IPS-20b (cell line): ENCODE measurements at regions not wholly inside any gene's neighbourhood (a gene's known extent, or its start where the extent isn't known, plus 50 kb on each side); places are given as distances from the start of the nearest gene placed in this dataset.

Experiments
- H3K27ac ChIP-seq: one replicate; pipeline ENCODE4 v1.5.1; 2013; ENCODE audit warnings: low read length
- H3K27me3 ChIP-seq: 2 replicates; pipeline ENCODE4 v1.6.1; 2013; ENCODE audit warnings: mild to moderate bottlenecking, low read length, inconsistent platforms; ENCODE audit not compliant: insufficient read depth
- H3K36me3 ChIP-seq: 2 replicates; pipeline ENCODE4 v1.6.1; 2013; ENCODE audit warnings: low read depth, mild to moderate bottlenecking, inconsistent platforms, low read length, moderate library complexity; ENCODE audit not compliant: insufficient read depth
- H3K4me1 ChIP-seq: 2 replicates; pipeline ENCODE4 v1.6.1; 2013; ENCODE audit warnings: mild to moderate bottlenecking, control low read depth, inconsistent platforms, low read length, moderate library complexity; ENCODE audit not compliant: insufficient read depth
- H3K4me3 ChIP-seq: 2 replicates; pipeline ENCODE4 v1.5.1; 2013; ENCODE audit warnings: mild to moderate bottlenecking, low read length, inconsistent platforms
- H3K9ac ChIP-seq: 2 replicates; pipeline ENCODE4 v1.6.1; 2013; ENCODE audit warnings: low read depth, mild to moderate bottlenecking, inconsistent platforms, low read length, moderate library complexity
- H3K9me3 ChIP-seq: 2 replicates; pipeline ENCODE4 v1.6.1; 2013; ENCODE audit warnings: mild to moderate bottlenecking, low read depth, low read length, inconsistent platforms; ENCODE audit not compliant: insufficient read depth

DNA sequence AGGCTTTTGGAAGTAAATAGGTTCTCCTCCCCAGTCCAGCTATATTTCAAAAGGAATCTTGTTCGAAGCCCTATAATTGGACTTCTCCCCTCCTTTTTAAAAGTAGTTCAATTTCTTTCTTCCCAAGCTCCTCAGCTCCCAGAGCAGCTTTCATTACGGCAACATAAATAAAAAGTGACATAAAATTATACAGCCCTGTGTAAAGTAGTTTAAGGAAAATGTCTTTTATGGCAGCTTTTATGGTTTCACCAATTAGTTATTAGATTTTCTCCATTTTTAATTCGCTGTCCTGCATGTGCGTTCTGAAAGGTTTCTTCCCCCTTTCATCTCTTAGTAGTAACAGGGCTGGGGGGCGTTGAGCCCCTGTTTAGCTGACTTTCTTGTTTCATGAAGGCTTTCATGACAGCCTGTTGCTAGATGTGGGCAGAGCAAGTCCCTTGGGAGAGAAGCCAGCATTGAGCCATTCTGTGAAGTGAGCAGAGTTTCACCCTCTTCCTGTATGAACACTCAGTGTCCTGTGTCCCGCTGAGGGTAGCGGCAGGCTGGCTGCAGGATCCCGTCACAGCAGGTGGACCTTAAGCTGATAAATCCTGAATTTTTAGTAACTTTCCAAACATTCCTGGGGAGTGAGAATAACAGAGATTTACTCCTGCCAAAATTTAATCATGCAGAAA, 229.7 kb upstream of the SPRED2 start:
- Histone ChIP-seq H3K4me3 (no peak overlapping the region), H3K4me1 (no peaks in the 10 kb centered on the region)

GRCh38 chr2:65660340-65660739, 227.9 kb upstream of the SPRED2 start:
- Histone ChIP-seq H3K4me1 (no peaks in the 10 kb centered on the region), H3K27ac (no peak overlapping the region)

More for the DNA sequence above, 229.7 kb upstream of the SPRED2 start:
- H3K27me3 ChIP-seq, result no peaks in the 10 kb centered on the region
- no peak overlapping the region for H3K27ac ChIP-seq
- no peak overlapping the region for H3K9ac ChIP-seq
- H3K36me3 ChIP-seq, result no peaks in the 10 kb centered on the region
- H3K9me3 ChIP-seq, result no peaks in the 10 kb centered on the region

DNA sequence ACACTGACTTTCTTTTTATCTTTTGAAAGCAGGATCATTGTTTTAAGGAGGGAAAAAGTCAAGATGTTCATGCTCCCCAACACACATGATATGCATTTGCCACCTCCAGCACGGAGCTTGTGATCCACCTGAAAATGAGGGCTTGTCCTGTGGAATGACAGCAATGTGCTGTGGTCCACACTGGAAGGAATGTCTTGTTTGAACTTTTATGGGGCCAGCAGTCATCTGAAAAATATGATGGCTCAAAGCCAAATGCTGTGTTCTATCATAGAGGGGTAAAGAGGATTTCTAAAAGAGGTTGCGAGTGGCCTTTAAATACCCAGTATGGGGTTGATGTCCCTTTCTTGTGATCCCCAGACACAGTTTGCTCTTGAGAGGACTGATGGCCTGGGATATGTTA, 226.5 kb upstream of the SPRED2 start:
- Histone ChIP-seq H3K4me3 (no peak overlapping the region), H3K27me3 (no peaks in the 10 kb centered on the region), H3K9ac (no peak overlapping the region), H3K27ac (no peak overlapping the region), H3K4me1 (no peaks in the 10 kb centered on the region), H3K36me3 (no peaks in the 10 kb centered on the region), H3K9me3 (no peaks in the 10 kb centered on the region)

More at GRCh38 chr2:65660340-65660739, 227.9 kb upstream of the SPRED2 start:
- Histone ChIP-seq H3K9me3 (no peaks in the 10 kb centered on the region), H3K9ac (no peak overlapping the region), H3K27me3 (no peaks in the 10 kb centered on the region), H3K36me3 (no peaks in the 10 kb centered on the region), H3K4me3 (no peak overlapping the region)

GRCh38 chr2:65658266-65658665, 225.9 kb upstream of the SPRED2 start:
- Histone ChIP-seq H3K36me3 (no peaks in the 10 kb centered on the region), H3K4me1 (no peaks in the 10 kb centered on the region), H3K9ac (no peak overlapping the region), H3K27me3 (no peaks in the 10 kb centered on the region), H3K27ac (no peak overlapping the region), H3K4me3 (no peak overlapping the region), H3K9me3 (no peaks in the 10 kb centered on the region)

DNA sequence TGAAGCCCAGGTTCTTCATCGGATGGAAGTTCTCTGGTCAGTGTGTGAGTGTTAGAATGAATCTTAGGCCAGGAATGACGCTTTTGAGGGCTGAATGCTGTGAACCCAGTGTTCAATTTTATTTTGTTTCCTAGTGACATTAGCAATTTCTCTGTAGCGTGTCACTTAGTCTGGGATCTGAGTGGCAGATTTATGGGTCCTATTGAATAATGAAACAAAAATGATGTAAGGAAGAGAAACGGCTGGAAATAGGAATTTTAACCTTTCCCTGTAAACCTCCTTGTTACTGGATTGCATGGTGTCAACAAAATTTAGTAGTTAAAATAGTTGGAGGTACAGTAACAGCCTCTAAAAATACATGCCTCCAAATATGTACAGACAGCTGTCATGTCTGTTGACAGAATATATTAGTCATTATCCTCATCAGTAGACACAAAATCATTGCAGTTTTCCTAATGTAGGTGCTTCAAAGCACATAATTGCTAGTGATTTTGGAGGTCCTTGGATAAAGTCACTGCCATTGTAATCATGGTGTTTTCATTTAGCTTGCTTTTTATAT, 223.8 kb upstream of the SPRED2 start:
- H3K9ac ChIP-seq, result no peak overlapping the region
- no peak overlapping the region for H3K4me3 ChIP-seq
- H3K27ac ChIP-seq, result no peak overlapping the region
- no peaks in the 10 kb centered on the region for H3K27me3 ChIP-seq
- H3K4me1 ChIP-seq, result no peaks in the 10 kb centered on the region
- no peaks in the 10 kb centered on the region for H3K36me3 ChIP-seq
- H3K9me3 ChIP-seq, result no peaks in the 10 kb centered on the region

GRCh38 chr2:65655000-65655399, 222.6 kb upstream of the SPRED2 start:
- H3K4me1 ChIP-seq, result no peaks in the 10 kb centered on the region

GRCh38 chr2:65654496-65654895, 222.1 kb upstream of the SPRED2 start:
- H3K9me3 ChIP-seq, result no peaks in the 10 kb centered on the region
- no peak overlapping the region for H3K27ac ChIP-seq
- no peaks in the 10 kb centered on the region for H3K27me3 ChIP-seq
- no peaks in the 10 kb centered on the region for H3K4me1 ChIP-seq
- H3K4me3 ChIP-seq, result no peak overlapping the region
- no peaks in the 10 kb centered on the region for H3K36me3 ChIP-seq
- H3K9ac ChIP-seq, result no peak overlapping the region

More at GRCh38 chr2:65655000-65655399, 222.6 kb upstream of the SPRED2 start:
- Histone ChIP-seq H3K9ac (no peak overlapping the region), H3K36me3 (no peaks in the 10 kb centered on the region), H3K4me3 (no peak overlapping the region), H3K27me3 (no peaks in the 10 kb centered on the region), H3K27ac (no peak overlapping the region), H3K9me3 (no peaks in the 10 kb centered on the region)

DNA sequence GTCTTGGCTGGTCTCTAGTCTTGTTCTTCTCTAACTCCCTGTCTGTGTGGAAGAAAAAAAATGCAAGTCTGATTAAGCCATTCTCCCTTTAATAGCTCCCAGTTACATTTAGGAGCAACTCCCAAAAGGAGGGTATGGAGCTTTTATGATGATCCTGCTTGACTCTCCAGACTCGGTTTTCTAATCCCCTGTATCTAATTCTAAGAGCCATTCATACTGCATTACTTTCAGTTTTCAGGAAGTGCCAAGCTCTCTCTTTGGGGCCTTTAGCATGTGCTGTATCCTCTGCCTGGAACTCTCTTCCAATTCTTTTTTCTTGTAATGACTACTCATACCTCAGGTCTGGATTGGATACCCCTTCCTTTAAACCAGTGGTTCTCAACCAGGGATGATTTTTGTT, 219.7 kb upstream of the SPRED2 start:
- Histone ChIP-seq H3K36me3 (no peaks in the 10 kb centered on the region), H3K27ac (no peak overlapping the region), H3K4me1 (no peaks in the 10 kb centered on the region), H3K9ac (no peak overlapping the region), H3K4me3 (no peak overlapping the region), H3K9me3 (no peaks in the 10 kb centered on the region), H3K27me3 (no peaks in the 10 kb centered on the region)

DNA sequence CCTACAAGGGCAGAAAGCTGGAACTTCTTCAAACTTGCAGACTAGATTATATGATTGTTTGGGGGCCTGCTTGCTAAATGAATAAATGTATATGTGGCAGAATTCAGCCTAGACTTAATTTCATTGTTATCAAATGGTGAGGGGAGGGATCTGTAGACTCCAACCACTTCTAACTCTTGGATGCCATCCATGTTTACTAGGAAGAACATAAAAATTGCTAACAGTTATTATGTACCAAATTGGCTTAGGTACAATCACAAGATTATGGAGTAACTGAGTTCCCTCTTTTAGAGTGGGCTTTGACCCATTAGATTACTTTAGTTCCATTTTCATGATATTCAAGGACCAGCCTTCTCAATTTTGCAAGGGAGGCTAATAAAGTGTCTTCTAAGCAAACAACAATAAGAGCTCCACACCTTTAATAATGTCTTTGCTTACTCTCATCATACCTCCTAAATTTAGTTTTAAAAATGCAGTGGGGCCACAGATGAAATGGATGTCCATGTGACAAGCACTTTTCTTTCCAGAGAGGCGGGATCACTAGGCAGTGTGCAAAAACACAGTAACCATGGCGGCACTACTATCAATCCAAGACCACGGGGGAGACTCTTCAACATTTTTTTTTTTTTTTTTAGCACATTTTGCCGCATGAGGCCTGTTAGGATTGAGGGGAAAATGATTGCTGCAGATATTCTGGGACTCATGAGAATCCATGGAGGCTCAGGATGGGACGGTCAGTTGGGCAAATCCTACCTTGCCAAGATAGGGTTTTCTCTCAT, 217.6 kb upstream of the SPRED2 start:
- no peaks in the 10 kb centered on the region for H3K4me1 ChIP-seq
- no peaks in the 10 kb centered on the region for H3K36me3 ChIP-seq
- no peaks in the 10 kb centered on the region for H3K27me3 ChIP-seq
- H3K27ac ChIP-seq, result no peak overlapping the region
- no peak overlapping the region for H3K4me3 ChIP-seq
- H3K9me3 ChIP-seq, result no peaks in the 10 kb centered on the region
- H3K9ac ChIP-seq, result no peak overlapping the region

GRCh38 chr2:65647249-65647842, 214.9 kb upstream of the SPRED2 start:
- Histone ChIP-seq H3K4me3 (no peak overlapping the region), H3K27ac (no peak overlapping the region), H3K4me1 (no peaks in the 10 kb centered on the region), H3K36me3 (no peaks in the 10 kb centered on the region), H3K9me3 (no peaks in the 10 kb centered on the region), H3K9ac (no peak overlapping the region), H3K27me3 (no peaks in the 10 kb centered on the region)

DNA sequence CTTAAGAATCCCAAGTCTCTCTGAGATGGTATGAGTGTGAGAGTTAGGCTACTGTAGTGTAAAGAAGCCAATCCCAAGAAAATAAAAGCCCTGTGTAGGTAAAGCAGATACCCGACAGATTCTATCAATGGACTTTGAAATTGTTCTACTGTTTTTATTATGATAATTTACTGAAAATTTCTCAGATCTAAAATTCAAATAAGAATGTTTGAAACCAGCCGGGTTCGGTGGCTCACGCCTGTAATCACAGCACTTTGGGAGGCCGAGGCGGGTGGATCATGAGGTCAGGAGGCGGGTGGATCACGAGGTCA, 208.3 kb upstream of the SPRED2 start:
- H3K4me1 ChIP-seq, result peaks cover 3% of the 10 kb centered on the region; the same call in 1 of the 2 replicates
- H3K36me3 ChIP-seq, result no peaks in the 10 kb centered on the region
- H3K9ac ChIP-seq, result no peak overlapping the region
- no peak overlapping the region for H3K27ac ChIP-seq
- H3K27me3 ChIP-seq, result peaks cover under 1% of the 10 kb centered on the region; the same call in 1 of the 2 replicates
- H3K4me3 ChIP-seq, result no peak overlapping the region
- H3K9me3 ChIP-seq, result no peaks in the 10 kb centered on the region
